T-helper 2 cell treated with Interferon-gamma antibody and Interleukin-4, amounts not matched to agents 100 ng/mL and 5 ng/mL, for 36 hours (primary cell): ENCODE measurements at regions not wholly inside any gene's neighbourhood (a gene's known extent, or its start where the extent isn't known, plus 50 kb on each side); places are given as distances from the start of the nearest gene placed in this dataset.
"Not testable (repeated sequence)": the region's sequence is repeated elsewhere in the genome, so short reads cannot be mapped to it uniquely, and the experiment has no call there.

Experiments used
- intact Hi-C: fragments of 100-400 bp; cut with micrococcal nuclease; formaldehyde crosslinking; loops from one replicate; pipeline ENCODE4 v1.15.1; 2023

DNA sequence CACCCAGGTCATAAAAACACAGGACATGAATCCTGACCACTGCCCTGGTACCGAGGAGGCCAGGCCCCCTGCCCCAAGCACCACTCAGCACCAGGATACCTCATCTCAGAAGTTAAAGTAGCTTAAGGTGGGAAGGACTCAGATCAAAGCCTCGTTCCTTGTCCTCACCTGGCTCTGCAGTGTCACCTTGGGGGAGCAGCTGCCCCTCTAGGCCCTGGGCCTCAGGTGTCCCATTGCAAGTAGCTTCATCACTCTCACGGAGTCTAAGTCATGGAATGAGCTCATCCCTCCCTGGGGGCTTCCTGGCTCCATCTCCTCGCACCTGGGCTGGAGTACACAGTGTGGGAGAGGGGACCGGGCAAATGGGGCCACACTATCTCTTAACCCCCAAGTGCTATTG lies 148.0 kb downstream of the TPRA1 start:
- intact Hi-C loops, result no loop called here

DNA sequence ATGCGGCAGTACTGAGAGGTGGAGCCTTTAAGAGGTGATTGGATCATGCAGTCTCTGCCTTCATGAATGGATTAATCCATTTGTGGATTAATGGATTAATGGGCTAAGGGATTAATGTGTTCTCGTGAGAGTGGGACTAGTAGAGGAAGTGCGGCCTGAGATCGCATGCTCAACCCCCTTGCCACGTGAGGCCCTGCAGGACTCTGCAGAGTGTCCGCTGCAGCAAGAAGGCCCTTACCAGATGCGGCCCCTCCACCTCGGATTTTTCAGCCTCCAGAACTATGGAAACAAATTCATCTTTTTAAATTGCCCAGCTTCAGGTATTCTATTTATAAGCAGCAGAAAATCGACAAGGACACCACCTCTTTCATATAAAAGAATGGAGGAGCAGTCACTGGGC lies 148.8 kb downstream of the TPRA1 start:
- intact Hi-C loops, result no loop called here

DNA sequence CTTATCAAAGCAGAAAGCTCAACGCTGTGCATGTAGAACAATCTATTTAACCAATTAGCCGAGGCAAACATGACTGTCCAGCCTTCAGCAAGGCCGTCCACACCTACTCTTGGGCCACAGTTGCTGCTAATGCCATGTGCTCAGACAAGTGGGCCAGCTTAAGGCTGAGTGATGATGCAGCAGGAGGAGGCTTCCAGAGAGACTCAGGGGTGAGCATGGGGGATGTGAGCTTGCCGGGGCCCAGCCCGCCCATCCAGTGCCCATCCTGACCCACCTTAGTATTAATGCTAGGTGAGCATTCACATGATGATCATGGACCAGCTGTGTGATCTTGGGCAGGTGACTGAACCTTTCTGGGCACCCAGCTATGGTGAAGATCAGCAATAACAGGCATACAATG lies 150.1 kb downstream of the TPRA1 start:
- intact Hi-C loops, result no loop called here

DNA sequence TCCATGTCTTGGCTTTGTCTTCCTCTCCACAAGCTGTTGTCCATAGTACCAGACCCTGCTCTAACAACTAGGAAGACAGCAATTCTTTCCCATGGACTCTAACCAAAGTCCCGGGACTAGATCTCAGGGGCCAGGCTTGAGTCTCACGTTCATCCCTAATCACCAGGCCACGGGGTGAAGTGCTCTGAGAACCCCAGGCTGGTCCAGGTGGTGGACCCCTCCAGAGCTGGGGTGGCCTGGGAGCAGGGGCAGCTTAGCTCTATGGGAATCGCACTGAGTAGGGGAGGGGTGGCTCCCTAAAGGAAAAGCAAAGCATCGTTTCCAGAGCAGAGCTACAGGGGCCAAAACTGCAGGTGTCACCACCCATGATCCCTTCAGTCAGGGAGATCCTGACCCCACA lies 150.9 kb downstream of the TPRA1 start:
- intact Hi-C loops, result no loop called here

DNA sequence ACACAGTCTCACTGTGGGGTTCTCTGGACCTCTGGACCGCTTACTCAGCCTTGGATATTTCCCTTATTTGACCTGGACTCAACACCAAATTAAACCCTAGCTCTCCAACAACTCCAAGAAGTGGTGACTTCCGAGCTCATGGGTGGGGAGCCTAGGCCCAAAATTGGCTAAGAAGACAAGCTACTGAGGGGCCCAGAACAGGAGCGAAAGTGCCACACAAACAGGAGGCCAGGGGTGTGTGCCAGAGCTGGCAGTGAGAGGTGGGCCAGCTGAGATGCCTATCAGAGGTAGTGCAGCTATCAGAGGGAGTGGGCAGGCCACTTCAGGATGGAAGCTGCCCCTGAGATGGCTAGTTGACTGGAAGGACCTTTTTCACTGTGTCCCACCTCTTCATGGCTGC lies 151.1 kb upstream of the PRR20G start:
- intact Hi-C loops, result no loop called here

DNA sequence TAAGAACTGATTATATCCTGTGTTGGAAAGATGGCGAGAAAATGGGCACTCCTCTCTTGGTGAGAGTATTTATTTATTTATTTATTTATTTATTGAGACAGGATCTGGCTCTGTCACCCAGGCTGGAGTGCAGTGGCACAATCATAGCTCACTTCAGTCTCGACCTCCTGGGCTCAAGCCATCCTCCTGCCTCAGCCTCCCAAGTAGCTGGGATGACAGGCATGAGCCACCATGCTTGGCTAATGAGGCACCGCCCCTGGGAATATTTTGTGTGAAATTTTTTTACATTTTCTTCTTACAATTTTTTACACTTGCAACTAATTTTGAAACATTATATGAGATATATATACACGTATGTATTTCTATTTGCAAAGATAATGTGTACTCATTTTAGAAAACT lies 150.5 kb upstream of the PRR20G start:
- intact Hi-C loops, result no loop called here

DNA sequence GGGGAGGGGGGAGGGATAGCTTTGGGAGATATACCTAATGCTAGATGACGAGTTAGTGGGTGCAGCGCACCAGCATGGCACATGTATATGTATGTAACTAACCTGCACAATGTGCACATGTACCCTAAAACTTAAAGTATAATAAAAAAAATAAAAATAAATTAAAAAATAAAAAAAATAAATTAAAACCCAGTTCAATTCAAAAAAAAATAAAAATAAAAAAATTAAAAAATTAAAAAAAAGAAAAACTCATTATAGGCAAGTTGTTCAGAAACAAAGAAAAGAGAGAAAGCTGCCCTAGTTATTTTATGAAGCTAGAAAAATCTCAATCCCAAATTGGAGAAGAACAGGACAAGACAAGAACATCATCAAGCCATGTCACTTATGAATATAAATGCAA lies 147.5 kb upstream of the PRR20G start:
- intact Hi-C loops, result not testable (repeated sequence)

DNA sequence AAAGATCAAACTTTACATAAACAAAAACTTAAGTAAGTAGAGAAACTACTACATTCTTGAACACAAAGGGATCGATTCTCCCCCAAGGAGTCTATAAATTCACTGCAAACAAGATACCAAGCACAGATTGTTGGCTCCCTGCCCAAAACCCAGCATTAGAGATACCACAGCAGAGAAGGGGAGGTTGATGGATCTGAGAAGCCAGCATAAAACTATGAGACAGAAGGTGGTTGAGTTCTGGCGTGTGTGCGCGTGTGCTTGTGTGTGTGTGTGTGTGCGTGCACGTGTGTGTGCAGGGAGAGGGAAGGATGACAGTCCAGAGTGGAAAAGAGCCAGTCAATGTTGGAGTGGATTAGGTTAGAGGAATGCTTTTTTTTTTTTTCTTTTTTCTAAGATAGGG lies 143.2 kb upstream of the PRR20G start:
- intact Hi-C loops, result no loop called here

DNA sequence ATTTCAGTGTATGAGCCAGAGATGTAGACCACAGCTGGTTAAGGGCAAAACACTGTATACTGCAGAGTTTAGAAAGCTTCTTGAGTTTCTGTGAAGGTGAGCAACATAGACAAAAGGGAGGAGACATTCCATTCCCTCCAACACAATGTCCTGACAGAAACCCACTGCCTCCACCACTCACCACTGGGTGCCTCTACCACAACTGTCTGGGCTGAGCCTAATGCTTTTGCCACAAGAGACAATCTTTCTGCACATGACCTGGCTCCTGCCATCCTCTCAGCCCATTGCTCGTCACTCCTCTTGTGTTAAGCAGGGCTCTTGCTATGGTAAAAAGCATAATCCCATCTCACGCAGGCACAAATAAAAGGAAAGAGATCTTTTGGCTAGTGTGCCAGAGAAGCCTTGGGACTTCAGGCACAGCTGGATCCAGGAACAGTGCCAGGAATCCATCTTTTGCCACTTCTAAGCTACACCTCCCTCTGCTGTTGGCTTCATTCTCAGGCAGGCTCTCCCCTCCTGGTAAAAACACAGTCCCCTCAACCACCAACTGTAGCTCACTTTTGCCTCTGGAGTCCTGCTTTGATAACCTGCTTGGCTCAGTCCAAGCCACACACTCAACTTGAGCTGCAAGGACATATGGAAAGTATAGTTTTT lies 140.6 kb upstream of the PRR20G start:
- intact Hi-C loops, result no loop called here

DNA sequence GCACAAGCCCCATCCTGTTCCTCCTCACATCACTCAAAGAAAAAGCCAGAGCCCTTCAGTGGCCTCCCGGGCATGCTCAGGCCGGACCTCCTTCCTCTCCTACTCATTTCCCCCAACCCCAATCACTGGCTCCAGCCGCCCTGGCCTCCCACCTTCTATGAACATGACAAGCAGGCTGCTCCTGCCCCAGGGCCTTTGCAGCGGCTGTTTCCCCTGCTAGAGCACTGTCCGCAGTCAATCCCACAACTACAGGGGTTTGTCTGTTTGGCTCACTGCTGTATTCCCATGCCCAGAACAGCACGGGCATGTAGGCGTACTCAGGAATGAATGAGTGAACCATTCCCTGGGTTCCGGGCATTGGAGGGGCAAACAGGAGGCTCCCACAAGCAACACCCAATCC lies 139.8 kb upstream of the PRR20G start:
- intact Hi-C loops, result no loop called here

DNA sequence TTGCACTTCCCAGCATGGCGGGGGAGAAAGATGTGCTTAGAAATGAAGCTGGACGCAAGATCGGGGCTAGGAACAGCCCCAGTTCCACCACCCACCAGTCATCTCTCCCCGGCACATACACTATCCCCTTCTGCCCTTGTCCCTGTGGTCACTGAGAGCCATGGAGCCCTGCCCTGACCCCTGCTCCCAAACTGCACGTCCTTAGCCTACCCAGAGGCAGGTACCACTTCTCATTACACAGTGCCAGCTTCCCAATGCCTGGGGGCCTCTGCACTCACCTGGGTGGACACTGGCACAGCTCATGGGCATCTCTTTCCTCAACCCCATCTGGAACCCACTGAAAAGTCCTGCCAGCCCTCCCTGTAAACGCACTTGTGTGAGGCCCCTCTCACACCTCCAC lies 139.3 kb upstream of the PRR20G start:
- intact Hi-C loops, result no loop called here

DNA sequence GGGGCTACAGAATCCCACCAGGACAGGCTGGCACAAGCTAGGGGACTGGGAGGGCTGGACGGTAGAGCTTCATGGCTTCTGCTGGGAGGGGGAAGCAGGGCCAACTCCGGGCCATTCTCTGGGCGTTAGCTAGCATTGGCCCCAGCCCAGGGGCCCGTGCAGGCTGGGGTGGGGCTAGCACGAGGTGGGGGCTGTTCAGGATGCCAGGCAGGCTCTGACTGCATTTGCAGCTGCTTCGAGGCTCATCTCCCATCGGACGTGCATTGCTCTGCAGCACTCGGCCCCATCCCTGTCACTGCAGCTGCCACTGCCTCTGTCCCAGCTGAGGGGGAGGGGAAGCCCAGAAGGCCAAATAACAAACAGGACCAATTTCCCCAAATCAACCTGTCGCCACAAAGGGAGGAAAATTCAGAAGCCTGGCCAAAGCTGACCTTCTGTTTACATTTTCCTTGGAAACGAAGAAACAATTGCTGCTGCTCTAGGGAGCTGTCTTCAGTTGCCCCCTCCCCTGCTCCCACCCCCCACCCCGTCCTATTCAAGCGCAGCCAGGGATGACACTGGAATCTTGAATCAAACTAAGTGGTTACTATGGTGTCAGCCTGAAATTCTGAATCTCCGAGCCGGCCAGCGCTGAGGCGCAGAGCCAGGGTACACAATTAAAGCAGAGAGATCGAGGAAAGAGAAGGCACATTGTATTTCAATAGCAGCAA lies 138.8 kb upstream of the PRR20G start:
- intact Hi-C loops, result no loop called here

DNA sequence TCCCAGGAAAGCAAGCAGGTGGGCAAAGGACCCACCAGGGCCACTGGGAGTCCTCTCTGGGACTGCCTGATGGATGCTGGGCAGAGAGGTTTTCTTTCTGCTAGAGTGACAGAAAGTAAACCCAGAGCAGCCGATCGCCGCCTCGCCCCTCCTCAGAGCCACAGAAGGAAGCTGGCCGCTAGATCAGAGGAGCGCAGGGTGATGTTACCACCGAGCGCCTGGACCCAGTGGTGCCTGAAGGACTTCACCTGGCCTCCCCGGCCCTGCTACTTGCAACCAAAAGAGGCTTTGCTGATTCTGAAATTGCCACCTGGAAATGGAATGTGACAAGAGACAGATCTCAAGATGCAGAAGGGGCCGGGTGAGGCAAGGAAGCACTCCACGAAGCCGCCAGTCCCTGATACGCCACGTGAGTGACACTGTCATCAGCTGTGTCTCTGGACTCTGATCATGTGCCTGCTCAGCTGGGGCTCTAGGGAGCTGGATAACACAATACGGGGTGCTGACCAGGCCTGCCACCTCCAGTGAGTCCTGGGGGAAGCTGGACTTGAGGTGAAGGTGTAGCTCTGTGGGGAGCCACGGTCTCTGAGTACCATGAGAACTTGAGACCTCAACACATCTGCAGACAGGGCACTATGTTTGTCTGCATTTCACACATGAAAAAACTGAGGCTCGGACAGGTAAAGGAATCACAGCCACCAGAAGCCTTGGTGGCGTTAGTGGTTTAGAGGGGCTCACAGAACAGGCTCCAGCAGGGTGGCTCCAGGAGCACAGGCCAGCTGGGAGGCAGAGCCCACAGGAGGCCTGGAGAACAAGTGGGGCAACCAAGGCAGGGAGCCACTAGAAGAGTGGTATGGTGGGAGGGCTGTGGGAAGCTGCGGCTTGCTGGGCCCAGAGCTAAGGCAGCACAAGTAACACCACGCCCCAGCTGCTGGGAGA lies 137.9 kb upstream of the PRR20G start:
- intact Hi-C loops, result no loop called here

DNA sequence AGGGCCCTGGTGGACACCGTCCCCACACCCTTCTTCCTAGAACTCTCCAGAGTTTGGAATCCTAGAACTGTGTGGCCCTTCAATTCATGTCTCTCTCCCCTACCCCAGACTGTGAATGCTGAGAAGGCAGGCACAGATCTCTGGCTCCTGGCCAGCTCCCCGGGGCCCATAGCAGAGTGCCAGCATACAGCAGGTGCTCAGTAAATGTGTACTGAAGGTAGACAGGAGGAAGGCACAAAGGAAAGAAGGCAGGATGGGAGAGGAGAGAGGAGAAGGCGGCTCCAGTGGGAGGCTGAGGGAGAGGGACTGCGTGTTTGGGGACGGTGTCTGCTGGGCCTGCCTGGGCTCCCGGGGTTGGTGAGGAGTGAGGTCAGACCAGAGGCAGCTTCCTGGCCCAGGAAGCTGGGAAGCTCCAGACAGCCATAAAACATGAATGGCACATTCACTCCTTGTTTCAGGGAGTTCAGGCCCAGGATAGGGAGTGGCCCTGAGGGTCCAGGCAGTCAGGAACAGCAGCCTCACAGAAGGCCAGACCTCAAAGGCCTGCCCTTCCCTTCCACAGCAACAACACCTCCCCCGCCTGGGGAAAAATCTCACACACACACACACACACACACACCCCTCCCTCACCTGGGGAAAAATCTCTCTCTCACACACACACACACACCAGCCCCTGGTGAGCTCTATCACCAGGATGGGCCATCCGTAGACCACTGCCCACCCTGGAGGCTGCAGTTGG lies 137.1 kb upstream of the PRR20G start:
- intact Hi-C loops, result no loop called here

DNA sequence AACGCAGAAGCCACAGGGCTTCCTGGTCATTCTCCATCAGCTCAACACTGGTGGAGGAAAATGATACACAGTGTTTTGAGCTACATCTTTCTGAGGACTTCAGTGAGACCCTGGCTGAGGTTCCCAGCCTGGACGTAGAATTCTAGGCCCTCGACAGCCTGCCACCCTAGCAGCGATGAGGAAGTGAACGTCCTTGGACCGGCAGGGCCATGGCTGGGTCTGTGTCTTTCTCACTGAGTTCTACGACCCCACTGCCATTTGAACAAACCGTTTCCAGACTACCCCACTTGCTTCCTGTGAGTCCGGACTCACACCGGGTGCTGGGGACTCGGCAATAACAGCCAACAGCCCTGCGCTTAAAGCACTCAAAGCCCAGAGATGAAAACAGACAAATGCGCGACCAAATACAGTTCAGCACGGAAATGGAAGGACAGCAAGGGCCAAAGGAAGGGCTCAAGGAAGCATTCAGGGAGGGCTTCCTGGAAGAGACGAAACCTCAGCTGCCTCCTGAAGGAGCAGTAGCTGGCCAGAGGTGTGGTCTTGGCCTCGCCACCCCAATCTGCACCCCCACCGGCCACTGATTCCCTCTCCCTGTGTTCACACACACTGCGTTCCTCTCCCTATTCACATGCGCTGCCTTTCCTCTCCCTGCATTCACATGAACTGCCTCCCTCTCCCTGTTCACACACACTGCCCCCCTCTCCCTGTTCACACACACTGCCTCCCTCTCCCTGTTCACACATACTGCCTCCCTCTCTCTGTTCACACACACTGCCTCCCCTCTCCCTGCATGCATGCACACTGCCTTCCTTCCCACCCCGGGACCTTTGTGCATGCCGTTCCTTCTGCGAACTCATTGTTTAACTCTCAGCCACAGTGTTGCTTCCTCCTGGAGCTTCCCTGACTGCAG lies 136.3 kb upstream of the PRR20G start:
- intact Hi-C loops, result no loop called here

DNA sequence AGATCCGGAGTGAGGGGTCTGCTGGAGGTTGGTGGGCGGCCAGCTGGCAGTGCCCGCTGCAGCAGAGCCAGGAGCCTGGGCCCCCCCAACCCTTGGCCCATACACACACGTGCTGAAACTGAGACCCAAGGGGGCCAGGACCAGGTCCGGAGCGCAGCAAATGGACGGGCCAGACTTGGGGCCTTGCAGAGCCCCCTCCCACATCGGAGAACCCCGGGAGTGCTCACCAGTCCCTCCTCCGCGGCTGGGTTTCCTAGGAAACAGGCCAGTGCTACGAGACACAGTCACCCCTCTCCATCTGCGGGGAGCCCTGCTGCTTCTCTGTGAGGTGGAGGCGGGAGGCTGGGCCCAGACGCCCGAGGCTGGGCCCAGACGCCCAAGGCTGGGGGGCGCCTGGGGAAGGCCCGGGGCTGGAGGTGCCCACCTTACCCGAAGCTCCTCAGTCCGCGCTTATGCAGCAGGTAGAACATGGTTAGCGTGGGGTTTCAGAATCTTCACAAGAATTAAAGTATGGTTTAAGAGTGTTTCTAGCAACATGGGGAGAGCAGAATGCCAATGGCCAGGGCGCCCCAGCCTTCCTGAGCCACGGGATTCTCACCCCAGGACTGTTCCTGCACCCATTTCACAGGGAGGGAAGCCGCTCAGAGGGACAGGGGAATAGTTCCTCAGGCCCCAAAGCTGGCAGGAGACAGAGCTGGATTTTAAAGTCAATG lies 135.0 kb upstream of the PRR20G start:
- intact Hi-C loops, result no loop called here

DNA sequence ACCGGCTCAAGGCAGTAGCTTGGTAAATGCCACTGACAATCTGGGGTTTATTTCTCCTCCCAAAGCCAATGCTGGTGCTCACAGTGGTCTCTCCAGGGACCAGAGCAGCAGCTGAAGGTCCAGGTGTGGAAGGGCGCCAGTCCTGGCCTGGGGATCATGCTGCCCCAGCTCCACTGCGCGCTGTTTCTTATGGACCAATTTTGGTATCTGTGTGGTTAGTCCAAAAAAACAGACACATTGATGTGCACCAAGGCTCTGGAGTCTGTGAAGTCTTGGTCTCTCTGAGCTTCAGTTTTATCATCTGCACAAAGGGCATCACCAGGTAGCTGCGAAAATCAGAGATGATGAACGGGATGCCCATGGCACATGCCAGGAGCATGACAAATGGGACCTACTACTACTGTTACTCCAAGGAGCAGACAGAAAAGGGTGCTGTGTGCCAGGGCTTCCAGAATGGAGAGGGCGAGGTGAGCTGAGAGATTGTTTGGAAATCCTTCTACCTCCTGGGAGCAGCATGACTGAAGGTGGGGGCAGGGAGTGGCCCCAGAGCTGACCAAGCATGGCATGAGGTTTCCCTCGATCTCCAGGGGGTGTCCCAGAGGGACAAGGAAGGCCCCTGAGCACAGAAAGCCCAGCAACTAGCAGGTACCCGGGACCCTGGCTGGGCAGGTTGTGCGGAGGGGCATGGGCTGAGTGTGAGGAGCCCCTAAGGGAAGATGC lies 134.3 kb upstream of the PRR20G start:
- intact Hi-C loops, result no loop called here

DNA sequence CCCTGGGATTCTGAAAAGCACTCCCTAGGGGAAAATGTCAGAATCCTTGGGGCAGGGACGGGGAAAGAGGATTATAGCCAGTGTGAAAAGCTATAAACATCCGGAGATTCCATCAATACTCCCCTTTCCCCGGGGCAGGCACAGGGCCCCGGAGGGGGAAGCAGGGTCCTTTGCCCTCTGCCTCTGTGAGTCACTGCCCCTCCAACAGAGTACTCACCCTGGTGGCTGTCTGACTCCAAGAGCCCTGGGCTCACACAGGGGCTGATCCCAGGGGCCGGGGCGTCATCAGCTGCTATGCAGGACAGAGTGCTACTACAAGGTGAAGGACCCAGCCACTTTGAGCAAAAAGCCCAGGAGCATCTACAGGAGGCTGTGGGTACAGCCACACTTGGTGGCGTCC lies 133.0 kb upstream of the PRR20G start:
- intact Hi-C loops, result no loop called here
